ENCODE measurements at regions not wholly inside any gene's neighbourhood (a gene's known extent, or its start where the extent isn't known, plus 50 kb on each side); places are given as distances from the start of the nearest gene placed in this dataset.

DNA sequence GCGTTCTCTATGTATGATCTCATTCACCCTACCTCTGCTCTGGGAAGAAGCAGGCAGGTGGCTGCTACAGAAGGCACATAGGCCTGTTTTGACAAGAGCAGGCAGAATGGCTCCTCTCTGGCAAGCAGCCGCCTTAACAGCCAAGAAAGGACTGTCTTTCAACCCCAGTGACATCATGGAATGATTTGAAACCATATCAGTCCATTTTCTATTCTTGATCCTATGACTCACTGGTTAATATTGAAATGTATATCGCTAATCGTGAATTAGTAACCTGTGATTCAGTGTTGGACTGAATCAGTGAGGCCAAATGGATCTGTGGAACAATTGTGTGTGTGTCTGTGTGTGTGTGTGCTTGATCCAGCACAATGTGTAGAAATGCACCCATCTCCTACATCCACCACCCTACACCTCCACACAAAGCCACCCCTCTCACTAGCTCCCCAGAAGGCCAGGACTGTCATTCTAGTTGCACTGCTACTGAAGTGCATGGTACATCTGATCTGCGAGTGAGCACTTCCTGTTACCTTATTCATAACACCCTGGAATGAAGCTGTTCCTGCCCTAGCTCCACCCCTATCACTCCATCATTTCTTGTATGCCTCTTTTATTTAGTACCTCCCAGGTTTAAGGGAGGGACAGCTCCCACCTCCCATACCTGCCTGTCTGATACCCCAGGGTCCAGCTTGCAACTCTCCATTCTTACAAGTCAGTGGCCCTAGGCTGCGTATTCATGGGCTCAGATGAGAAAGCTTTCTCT, 460.0 kb downstream of the FOXO1 start:
- no peaks in the 10 kb centered on the region for H3K36me3 ChIP-seq (ENCODE audit: control insufficient read depth in 2 of 2, insufficient read depth in 1 of 2, low read length in 2 of 2)
- no peak overlapping the region for H3K4me3 ChIP-seq (ENCODE audit: low read depth, low read length)
- peaks cover 6% of the 10 kb centered on the region; the same call in 1 of the 2 replicates for H3K4me1 ChIP-seq (ENCODE audit: control insufficient read depth, insufficient read depth, low read length)
- ChIA-PET CTCF (no interaction called here), POLR2A (no interaction called here)
- H3K9me3 ChIP-seq (ENCODE audit: control insufficient read depth, insufficient read depth, low read depth, low read length), result no peaks in the 10 kb centered on the region
- TF ChIP-seq ZNF223 (tag by site-specific recombination; IDR thresholded peaks at IDR 0.05), result no peak
- TF ChIP-seq ZNF837 (tag by site-specific recombination; IDR thresholded peaks at IDR 0.05), result no peak
- TF ChIP-seq, protein P1, sequence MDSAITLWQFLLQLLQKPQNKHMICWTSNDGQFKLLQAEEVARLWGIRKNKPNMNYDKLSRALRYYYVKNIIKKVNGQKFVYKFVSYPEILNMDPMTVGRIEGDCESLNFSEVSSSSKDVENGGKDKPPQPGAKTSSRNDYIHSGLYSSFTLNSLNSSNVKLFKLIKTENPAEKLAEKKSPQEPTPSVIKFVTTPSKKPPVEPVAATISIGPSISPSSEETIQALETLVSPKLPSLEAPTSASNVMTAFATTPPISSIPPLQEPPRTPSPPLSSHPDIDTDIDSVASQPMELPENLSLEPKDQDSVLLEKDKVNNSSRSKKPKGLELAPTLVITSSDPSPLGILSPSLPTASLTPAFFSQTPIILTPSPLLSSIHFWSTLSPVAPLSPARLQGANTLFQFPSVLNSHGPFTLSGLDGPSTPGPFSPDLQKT (IDR thresholded peaks at IDR 0.05; ENCODE audit: borderline replicate concordance, low read depth, low read length), result no peak
- no peak for TF ChIP-seq WT1 (tag by site-specific recombination; IDR thresholded peaks at IDR 0.05)
- TF ChIP-seq, protein P2, sequence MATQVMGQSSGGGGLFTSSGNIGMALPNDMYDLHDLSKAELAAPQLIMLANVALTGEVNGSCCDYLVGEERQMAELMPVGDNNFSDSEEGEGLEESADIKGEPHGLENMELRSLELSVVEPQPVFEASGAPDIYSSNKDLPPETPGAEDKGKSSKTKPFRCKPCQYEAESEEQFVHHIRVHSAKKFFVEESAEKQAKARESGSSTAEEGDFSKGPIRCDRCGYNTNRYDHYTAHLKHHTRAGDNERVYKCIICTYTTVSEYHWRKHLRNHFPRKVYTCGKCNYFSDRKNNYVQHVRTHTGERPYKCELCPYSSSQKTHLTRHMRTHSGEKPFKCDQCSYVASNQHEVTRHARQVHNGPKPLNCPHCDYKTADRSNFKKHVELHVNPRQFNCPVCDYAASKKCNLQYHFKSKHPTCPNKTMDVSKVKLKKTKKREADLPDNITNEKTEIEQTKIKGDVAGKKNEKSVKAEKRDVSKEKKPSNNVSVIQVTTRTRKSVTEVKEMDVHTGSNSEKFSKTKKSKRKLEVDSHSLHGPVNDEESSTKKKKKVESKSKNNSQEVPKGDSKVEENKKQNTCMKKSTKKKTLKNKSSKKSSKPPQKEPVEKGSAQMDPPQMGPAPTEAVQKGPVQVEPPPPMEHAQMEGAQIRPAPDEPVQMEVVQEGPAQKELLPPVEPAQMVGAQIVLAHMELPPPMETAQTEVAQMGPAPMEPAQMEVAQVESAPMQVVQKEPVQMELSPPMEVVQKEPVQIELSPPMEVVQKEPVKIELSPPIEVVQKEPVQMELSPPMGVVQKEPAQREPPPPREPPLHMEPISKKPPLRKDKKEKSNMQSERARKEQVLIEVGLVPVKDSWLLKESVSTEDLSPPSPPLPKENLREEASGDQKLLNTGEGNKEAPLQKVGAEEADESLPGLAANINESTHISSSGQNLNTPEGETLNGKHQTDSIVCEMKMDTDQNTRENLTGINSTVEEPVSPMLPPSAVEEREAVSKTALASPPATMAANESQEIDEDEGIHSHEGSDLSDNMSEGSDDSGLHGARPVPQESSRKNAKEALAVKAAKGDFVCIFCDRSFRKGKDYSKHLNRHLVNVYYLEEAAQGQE (tag by site-specific recombination; IDR thresholded peaks at IDR 0.05), result no peak
- no peak for TF ChIP-seq ZNF473 (tag by site-specific recombination; IDR thresholded peaks at IDR 0.05)
- no peak for TF ChIP-seq ZNF391 (tag by site-specific recombination; IDR thresholded peaks at IDR 0.05; ENCODE audit: borderline replicate concordance, low read depth)
- TF ChIP-seq ZSCAN30 (tag by site-specific recombination; IDR thresholded peaks at IDR 0.05), result no peak
- no peak for TF ChIP-seq REPIN1 (tag by site-specific recombination; IDR thresholded peaks at IDR 0.05; ENCODE audit: low read depth)
- TF ChIP-seq, protein P3, sequence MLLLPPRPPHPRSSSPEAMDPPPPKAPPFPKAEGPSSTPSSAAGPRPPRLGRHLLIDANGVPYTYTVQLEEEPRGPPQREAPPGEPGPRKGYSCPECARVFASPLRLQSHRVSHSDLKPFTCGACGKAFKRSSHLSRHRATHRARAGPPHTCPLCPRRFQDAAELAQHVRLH (tag by site-specific recombination; IDR thresholded peaks at IDR 0.05), result no peak
- no peak for TF ChIP-seq GLI2 (tag by site-specific recombination; IDR thresholded peaks at IDR 0.05; ENCODE audit: borderline replicate concordance, low read depth)
- TF ChIP-seq, protein P4, sequence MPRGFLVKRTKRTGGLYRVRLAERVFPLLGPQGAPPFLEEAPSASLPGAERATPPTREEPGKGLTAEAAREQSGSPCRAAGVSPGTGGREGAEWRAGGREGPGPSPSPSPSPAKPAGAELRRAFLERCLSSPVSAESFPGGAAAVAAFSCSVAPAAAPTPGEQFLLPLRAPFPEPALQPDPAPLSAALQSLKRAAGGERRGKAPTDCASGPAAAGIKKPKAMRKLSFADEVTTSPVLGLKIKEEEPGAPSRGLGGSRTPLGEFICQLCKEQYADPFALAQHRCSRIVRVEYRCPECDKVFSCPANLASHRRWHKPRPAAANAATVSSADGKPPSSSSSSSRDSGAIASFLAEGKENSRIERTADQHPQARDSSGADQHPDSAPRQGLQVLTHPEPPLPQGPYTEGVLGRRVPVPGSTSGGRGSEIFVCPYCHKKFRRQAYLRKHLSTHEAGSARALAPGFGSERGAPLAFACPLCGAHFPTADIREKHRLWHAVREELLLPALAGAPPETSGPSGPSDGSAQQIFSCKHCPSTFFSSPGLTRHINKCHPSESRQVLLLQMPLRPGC (tag by site-specific recombination; IDR thresholded peaks at IDR 0.05), result no peak
- no peak for TF ChIP-seq ZNF10 (tag by site-specific recombination; IDR thresholded peaks at IDR 0.05)
- TF ChIP-seq, protein P5, sequence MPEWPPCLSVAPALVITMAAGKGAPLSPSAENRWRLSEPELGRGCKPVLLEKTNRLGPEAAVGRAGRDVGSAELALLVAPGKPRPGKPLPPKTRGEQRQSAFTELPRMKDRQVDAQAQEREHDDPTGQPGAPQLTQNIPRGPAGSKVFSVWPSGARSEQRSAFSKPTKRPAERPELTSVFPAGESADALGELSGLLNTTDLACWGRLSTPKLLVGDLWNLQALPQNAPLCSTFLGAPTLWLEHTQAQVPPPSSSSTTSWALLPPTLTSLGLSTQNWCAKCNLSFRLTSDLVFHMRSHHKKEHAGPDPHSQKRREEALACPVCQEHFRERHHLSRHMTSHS (tag by site-specific recombination; IDR thresholded peaks at IDR 0.05), result no peak
- TF ChIP-seq, protein P6, sequence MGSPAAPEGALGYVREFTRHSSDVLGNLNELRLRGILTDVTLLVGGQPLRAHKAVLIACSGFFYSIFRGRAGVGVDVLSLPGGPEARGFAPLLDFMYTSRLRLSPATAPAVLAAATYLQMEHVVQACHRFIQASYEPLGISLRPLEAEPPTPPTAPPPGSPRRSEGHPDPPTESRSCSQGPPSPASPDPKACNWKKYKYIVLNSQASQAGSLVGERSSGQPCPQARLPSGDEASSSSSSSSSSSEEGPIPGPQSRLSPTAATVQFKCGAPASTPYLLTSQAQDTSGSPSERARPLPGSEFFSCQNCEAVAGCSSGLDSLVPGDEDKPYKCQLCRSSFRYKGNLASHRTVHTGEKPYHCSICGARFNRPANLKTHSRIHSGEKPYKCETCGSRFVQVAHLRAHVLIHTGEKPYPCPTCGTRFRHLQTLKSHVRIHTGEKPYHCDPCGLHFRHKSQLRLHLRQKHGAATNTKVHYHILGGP (tag by site-specific recombination; IDR thresholded peaks at IDR 0.05), result no peak
- TF ChIP-seq, protein P7, sequence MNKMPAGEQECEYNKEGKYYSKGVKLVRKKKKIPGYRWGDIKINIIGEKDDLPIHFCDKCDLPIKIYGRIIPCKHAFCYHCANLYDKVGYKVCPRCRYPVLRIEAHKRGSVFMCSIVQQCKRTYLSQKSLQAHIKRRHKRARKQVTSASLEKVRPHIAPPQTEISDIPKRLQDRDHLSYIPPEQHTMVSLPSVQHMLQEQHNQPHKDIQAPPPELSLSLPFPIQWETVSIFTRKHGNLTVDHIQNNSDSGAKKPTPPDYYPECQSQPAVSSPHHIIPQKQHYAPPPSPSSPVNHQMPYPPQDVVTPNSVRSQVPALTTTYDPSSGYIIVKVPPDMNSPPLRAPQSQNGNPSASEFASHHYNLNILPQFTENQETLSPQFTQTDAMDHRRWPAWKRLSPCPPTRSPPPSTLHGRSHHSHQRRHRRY (tag by site-specific recombination; IDR thresholded peaks at IDR 0.05), result no peak
- no peak overlapping the region for H3K27ac ChIP-seq (ENCODE audit: extremely low read depth, low read depth, low read length)
